Stimulated activated naive CD8-positive, alpha-beta T cell treated with anti-CD3 and anti-CD28 coated beads, Interleukin-15, Interleukin-2, amounts not matched to agents 100 ng/mL and 50 ng/mL, for 24 hours (primary cell): ENCODE measurements at regions not wholly inside any gene's neighbourhood (a gene's known extent, or its start where the extent isn't known, plus 50 kb on each side); places are given as distances from the start of the nearest gene placed in this dataset.

Experiments
- H3K27ac Mint-ChIP-seq: one replicate; pipeline ENCODE4 v1.8.0; 2021; ENCODE audit warnings: mild to moderate bottlenecking, mixed read lengths
- H3K27me3 Mint-ChIP-seq: one replicate; pipeline ENCODE4 v1.8.0; 2021; ENCODE audit warnings: mixed read lengths
- H3K36me3 Mint-ChIP-seq: one replicate; pipeline ENCODE4 v1.8.0; 2021; ENCODE audit warnings: low read depth, mixed read lengths
- H3K4me1 Mint-ChIP-seq: one replicate; pipeline ENCODE4 v1.8.0; 2021; ENCODE audit warnings: low read depth, mixed read lengths
- H3K4me3 Mint-ChIP-seq: one replicate; pipeline ENCODE4 v1.8.0; 2021; ENCODE audit warnings: mild to moderate bottlenecking, mixed read lengths
- H3K9me3 Mint-ChIP-seq: one replicate; pipeline ENCODE4 v1.8.0; 2021; ENCODE audit warnings: mixed read lengths

DNA sequence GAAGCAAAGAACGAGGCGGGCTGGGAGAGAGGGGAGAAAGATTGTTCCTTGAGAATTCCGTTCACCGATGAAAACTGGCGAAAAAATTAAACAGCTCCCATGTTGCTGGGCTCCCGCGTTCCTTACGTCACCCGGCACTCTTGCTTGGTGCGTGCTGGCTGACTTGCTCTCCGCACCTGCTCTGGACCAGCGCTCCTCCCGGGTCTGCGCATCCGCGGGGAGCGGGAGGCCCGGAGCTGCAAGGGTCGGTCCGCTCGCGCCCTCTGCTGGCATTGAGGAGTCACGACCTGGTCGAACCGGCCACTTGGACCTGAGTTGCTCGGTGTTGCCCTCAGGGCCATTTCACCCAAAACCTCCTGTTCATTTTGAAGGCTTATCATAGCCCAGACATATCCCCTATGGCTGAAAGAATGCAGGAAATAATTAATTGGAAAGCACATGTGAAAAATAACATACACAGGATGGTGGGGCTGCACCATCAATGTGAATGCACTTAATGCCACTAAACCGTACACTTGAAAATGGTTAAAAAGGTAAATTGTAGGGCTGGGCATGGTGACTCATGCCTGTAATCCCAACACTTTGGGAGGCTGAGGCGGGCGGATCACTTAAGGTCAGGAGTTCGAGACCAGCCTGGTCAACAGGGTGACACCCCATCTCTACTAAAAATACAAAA, 98.9 kb upstream of the BACE2 start:
- Mint-ChIP-seq H3K9me3 (no peaks in the 10 kb centered on the region), H3K4me1 (peaks cover 9% of the 10 kb centered on the region), H3K36me3 (no peaks in the 10 kb centered on the region), H3K4me3 (peak overlapping the region; percentile 61), H3K27ac (no peak overlapping the region), H3K27me3 (peaks cover 37% of the 10 kb centered on the region)

DNA sequence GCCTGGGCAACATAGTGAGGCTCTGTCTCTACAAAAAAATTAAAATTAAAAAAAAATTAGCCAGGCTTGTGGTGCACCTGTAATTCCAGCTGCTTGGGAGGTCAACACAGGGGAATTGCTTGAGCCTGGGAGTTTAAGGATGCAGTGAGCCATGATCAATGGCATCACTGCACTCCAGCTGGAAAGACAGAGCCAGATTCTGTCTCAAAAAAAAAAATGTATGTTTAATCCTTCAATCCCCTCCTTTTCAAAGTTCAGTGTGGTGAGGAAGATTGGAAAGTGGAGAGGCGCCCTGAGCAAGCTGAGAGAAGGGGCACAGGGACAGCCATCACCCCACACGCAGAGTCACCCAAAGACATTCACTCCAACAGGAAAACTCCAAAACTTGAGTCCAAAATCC, 97.7 kb upstream of the BACE2 start:
- Mint-ChIP-seq H3K27me3 (peaks cover 37% of the 10 kb centered on the region), H3K4me1 (peaks cover 9% of the 10 kb centered on the region), H3K36me3 (no peaks in the 10 kb centered on the region), H3K9me3 (no peaks in the 10 kb centered on the region), H3K4me3 (no peak overlapping the region), H3K27ac (no peak overlapping the region)

DNA sequence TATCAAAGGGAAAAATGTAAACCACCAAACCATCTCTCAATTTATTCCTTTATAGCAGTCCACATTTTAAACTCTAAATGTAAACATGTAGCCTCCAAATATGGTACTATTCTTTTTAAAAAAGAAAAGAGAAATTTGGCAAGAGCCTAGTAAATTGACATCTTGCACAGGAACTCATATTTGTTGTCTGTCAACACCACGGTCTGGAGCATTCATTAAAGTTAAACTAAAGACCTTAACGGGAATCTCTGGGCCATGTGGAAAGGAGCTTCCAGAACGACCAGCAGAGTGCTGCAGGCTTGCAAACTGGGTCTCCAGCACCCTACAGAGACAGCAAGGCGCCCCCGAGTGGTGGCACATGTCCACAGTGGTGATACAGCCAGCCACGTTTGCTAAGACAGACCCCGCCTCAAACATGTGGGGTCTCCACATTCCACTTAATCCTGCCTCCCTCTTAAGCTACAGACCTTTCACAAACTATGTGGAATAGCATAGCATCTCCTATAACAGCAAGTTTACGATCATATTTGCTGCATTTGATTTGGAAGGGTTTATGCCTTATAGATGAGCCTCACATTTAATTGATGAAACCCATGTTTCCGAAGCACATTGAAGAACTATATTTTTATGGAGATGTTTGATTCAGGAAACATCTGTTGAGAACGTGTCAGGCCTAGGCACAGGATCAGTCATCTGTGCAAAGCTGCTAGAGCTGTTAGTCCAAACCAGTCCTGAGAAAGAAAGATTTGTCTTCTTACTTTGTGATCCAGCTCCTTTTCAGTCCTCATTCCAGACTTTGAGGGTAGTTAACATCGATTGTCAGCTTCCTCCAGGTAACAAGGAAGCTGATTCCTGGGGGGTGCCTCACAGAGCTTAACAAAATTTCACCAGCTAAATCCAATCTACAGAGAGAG, 96.4 kb upstream of the BACE2 start:
- Mint-ChIP-seq H3K36me3 (no peaks in the 10 kb centered on the region), H3K9me3 (no peaks in the 10 kb centered on the region), H3K27ac (no peak overlapping the region), H3K27me3 (peaks cover 28% of the 10 kb centered on the region), H3K4me1 (peaks cover 9% of the 10 kb centered on the region), H3K4me3 (no peak overlapping the region)

DNA sequence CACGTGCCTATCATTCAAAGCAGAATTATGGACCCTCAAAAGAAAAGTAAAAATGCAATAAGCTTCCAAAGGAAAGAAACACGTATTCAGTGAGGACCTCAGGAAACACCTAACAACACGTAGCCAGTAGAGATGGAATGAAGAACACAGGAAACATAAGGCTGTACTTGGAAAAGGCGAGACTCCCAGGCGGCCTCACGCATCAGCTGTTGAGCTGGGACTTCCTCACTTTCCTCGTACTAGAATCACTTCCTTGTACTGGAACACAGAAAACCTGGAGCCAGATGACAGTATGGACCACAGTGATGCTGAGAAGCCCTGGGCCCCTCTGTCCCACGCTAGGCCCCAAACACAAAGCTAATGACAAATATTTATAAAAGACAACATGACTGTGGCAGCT, 94.4 kb upstream of the BACE2 start:
- Mint-ChIP-seq H3K27me3 (peaks cover 13% of the 10 kb centered on the region), H3K9me3 (no peaks in the 10 kb centered on the region), H3K4me3 (no peak overlapping the region)

DNA sequence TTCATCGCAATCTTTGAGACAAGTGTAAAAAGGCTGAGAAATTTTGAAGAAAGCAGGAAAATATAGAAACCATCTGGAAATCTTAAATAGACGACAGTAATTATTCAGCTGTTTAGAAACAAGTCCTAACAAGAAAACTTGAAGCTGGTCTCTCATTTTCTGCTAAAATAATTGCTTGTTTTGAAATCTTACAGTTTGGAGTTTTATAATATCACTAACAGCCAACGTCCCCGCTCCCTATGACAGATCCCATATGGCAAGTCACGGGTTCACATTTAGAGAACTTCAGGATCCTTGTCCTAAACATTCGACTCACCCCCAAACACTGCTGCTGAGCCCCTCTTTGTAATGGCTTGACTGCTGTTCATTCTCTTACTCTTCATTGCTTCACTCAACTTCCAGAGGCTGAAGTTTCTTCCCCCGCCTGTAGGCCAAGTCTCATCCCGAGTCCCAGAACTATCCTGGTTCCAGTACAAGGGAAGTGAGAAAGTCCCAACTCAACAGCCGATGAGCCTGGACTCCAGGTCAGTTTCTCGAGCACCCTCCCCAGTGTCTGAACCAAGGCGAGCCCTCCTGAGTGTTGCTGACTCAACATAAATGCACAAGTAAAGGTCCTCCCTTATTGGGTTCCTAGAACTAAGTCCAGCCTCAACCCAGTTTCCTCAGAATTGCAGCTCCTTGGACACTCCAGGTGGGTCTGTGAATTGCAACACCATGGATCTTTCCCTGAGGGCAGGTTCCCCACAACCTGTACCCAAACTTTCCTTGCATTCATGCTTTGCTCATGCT, 93.4 kb upstream of the BACE2 start:
- H3K9me3 Mint-ChIP-seq: no peaks in the 10 kb centered on the region
- H3K27me3 Mint-ChIP-seq: peaks cover 8% of the 10 kb centered on the region
- no peaks in the 10 kb centered on the region for H3K4me1 Mint-ChIP-seq
- no peak overlapping the region for H3K4me3 Mint-ChIP-seq
- H3K36me3 Mint-ChIP-seq: no peaks in the 10 kb centered on the region
- no peak overlapping the region for H3K27ac Mint-ChIP-seq

More for the DNA sequence above, 94.4 kb upstream of the BACE2 start:
- Mint-ChIP-seq H3K27ac (no peak overlapping the region), H3K36me3 (no peaks in the 10 kb centered on the region), H3K4me1 (peaks cover 7% of the 10 kb centered on the region)

DNA sequence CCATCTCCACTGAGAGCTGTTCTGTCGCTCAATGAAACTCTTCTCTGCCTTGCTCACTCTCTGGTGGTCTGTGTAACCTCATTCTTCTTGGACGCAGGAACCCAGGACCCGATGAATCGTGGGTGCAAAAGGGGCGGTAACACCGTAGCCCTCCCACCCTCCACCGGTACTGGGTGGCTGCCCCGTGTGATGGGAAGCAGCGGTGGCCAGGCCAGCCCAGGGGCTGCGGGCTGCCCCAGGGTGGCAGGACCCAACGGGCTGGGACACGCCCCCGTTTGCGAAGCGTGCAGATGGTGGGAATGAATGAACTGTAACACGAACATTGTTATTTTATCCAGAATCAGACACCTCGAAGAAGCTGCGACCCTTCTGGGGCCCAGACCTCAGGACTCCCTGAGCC, 92.3 kb upstream of the BACE2 start:
- H3K4me1 Mint-ChIP-seq: no peaks in the 10 kb centered on the region
- peaks cover 5% of the 10 kb centered on the region for H3K27me3 Mint-ChIP-seq
- no peak overlapping the region for H3K27ac Mint-ChIP-seq

DNA sequence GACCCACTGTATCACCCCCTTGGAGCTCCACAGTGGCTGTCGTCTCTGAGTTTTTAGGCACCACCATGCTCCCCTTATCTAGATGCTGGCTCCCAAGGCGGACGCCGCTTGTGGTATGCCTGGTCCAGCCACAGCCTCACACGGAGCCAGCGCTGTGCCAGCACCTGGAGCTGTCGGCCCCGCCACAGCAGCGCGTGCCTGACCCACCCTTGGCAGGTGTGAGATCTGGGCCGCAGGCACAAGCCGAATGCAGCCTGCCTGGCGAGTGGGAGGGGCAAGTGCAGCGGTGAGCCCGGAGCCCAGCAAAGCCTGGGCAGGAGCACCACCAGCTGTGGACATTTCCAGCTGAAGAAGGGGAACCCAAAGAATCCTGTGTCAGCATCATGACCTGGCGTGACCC, 91.9 kb upstream of the BACE2 start:
- peaks cover 4% of the 10 kb centered on the region for H3K27me3 Mint-ChIP-seq
- no peaks in the 10 kb centered on the region for H3K9me3 Mint-ChIP-seq
- no peaks in the 10 kb centered on the region for H3K4me1 Mint-ChIP-seq
- no peak overlapping the region for H3K27ac Mint-ChIP-seq
- H3K4me3 Mint-ChIP-seq: no peak overlapping the region
- no peaks in the 10 kb centered on the region for H3K36me3 Mint-ChIP-seq

More for the DNA sequence above, 92.3 kb upstream of the BACE2 start:
- no peaks in the 10 kb centered on the region for H3K36me3 Mint-ChIP-seq
- H3K4me3 Mint-ChIP-seq: no peak overlapping the region
- H3K9me3 Mint-ChIP-seq: no peaks in the 10 kb centered on the region

DNA sequence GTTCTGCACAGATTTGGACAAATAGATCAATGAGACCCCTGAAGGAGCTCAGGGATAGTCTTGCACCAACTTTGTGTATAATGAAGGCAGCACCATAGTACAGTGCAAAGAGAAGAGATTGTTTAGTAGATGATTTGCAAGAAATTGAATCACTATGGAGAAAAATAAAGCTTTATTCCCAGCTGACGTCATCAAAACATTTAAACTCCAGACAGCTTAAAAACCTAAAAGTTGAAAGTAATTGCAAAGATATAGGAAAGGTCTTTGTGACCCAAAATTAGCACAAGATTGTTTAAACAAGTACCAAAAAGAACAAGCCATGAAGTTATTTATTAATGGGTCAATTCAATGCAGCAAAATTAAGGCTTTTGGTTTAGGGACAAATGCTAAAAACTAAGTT, 88.8 kb upstream of the BACE2 start:
- H3K27ac Mint-ChIP-seq: no peak overlapping the region
- peaks cover 14% of the 10 kb centered on the region for H3K27me3 Mint-ChIP-seq
- H3K4me3 Mint-ChIP-seq: no peak overlapping the region
- H3K9me3 Mint-ChIP-seq: no peaks in the 10 kb centered on the region
- no peaks in the 10 kb centered on the region for H3K4me1 Mint-ChIP-seq
- H3K36me3 Mint-ChIP-seq: no peaks in the 10 kb centered on the region

DNA sequence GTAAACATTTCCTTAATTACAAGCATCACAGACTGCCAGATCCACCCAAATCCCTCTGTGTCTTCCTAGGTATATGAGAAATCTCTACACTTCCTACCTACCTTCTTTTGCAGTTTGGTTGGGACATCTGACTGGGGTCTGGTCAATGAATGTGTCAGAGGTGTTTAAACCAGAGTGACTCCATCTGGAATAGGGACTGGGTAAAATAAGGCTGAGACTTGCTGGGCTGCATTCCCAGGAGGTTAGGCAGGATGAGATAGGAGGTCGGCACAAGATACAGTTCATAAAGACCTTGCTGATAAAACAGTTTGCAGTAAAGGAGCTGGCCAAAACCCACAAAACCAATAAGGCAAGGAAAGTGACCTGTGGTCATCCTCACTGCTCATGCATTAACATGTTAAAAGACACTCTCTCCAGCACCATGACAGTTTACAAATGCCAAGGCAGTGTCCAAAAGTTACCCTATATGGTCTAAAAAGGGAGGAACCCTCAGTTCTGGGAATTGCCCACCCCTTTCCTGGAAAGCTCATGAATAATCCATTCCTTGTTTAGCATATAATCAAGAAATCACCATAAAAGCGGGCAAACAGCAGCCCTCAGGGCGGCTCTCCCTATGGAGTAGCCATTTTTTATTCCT, 87.4 kb upstream of the BACE2 start:
- Mint-ChIP-seq H3K4me1 (no peaks in the 10 kb centered on the region), H3K9me3 (no peaks in the 10 kb centered on the region)

DNA sequence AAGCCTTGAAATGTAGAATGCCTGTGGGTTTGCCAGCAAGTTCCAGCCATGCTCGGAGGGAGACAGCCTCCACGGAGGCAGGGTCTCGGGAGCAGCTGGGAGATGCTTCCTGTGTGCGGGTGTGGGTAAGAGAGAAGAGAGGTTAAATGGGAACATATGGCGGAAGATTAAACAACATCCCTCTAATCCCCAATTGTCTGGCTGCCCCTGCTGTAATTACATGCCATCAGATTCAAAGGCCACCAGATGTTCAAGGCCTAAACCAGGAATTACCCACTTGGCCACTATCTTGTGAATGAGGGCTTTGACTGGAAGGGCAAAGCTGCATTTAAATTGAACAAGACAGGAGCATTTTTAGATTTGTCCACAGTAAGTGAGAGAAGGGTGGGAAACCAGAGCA, 81.4 kb upstream of the BACE2 start:
- no peak overlapping the region for H3K27ac Mint-ChIP-seq
- no peaks in the 10 kb centered on the region for H3K36me3 Mint-ChIP-seq

More for the DNA sequence above, 87.4 kb upstream of the BACE2 start:
- no peak overlapping the region for H3K27ac Mint-ChIP-seq
- peaks cover 19% of the 10 kb centered on the region for H3K27me3 Mint-ChIP-seq
- no peak overlapping the region for H3K4me3 Mint-ChIP-seq
- no peaks in the 10 kb centered on the region for H3K36me3 Mint-ChIP-seq

DNA sequence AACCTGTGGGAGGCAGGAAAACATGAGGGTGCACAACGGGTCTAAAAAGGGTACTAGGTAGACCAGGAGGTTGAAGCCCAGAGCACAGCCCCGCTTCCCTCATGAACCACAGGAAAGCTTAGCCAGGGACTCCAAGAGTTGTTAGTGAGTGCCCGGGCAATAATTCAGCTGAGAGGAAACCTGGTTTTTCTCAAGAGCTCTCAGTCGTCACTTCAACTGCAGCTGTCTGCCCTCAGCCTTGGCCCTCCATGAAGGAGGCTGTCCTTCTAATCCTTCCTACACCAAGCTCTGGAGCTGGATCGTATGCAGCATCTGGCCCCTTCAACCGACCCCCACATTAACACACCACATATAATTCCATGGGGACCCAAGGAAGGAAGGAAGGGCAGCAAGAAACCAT, 77.0 kb upstream of the BACE2 start:
- H3K9me3 Mint-ChIP-seq: no peaks in the 10 kb centered on the region
- H3K36me3 Mint-ChIP-seq: no peaks in the 10 kb centered on the region
- no peak overlapping the region for H3K27ac Mint-ChIP-seq
- no peaks in the 10 kb centered on the region for H3K4me1 Mint-ChIP-seq
- peaks cover 25% of the 10 kb centered on the region for H3K27me3 Mint-ChIP-seq
- H3K4me3 Mint-ChIP-seq: no peak overlapping the region

More for the DNA sequence above, 81.4 kb upstream of the BACE2 start:
- no peak overlapping the region for H3K4me3 Mint-ChIP-seq
- H3K27me3 Mint-ChIP-seq: peaks cover 31% of the 10 kb centered on the region
- no peaks in the 10 kb centered on the region for H3K4me1 Mint-ChIP-seq
- H3K9me3 Mint-ChIP-seq: no peaks in the 10 kb centered on the region

DNA sequence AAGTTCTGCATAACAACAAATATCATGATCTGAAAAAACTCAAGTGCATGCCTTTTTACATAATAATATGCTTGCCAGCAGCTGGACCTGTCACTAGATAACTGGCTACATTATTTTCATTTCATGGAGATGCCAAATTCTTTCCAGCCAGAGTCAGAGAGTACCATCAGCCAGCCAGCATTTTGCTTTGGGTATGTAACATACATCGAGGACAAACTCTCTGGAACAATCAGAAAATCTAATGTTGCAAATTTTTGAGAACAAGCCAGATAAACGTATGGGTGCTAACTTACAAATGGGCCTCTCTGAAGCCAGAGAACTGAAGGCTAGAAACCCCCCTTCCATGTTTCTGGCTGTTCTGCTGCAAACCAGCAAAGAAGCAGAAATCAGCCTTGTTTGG, 76.3 kb upstream of the BACE2 start:
- Mint-ChIP-seq H3K4me1 (no peaks in the 10 kb centered on the region), H3K9me3 (no peaks in the 10 kb centered on the region), H3K36me3 (no peaks in the 10 kb centered on the region), H3K27ac (no peak overlapping the region), H3K4me3 (no peak overlapping the region), H3K27me3 (peaks cover 20% of the 10 kb centered on the region)

DNA sequence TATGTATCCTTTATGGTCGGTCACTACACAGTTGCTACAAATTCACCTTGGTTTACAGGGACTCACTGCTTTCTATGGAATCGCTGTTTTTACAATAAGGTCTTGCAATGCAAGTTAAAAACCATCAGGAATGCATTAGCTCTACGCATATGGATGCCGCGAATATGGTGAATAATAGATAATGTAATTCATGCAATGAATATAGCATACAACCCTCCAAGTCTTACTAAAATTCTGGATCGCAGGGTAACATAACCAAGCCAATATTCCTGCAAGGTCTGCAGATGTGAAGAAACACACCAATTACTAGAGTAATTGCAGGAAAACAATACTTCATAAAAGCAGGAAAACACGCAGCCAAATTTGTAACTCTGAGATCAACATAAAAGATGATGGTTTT, 75.6 kb upstream of the BACE2 start:
- peaks cover 18% of the 10 kb centered on the region for H3K27me3 Mint-ChIP-seq
- H3K4me1 Mint-ChIP-seq: no peaks in the 10 kb centered on the region

DNA sequence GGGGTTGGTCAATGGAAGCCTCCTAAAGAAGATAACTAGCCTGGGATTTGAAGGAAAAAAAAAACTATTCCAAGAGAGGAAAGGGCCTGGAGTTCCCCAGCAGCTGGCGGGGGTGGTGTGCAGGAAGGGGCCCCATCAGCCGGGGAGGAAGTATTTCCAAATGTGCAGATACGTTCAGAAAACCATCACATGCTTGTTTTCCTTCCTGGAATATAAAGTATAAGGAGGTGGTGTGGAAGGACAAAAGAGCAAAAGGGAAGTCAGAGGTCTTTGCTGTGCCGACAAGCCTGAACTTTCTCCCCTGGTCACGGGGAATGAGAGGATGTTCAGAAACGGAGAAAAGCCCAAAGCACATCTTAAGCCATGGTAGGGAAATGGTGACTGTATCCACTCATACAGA, 72.0 kb upstream of the BACE2 start:
- Mint-ChIP-seq H3K27ac (no peak overlapping the region), H3K4me3 (no peak overlapping the region), H3K27me3 (peaks cover 12% of the 10 kb centered on the region), H3K4me1 (no peaks in the 10 kb centered on the region), H3K9me3 (peaks cover 8% of the 10 kb centered on the region), H3K36me3 (no peaks in the 10 kb centered on the region)

More for the DNA sequence above, 75.6 kb upstream of the BACE2 start:
- Mint-ChIP-seq H3K9me3 (no peaks in the 10 kb centered on the region), H3K27ac (no peak overlapping the region), H3K4me3 (no peak overlapping the region), H3K36me3 (no peaks in the 10 kb centered on the region)
